HG03469 (cell line): ENCODE measurements at regions not wholly inside any gene's neighbourhood (a gene's known extent, or its start where the extent isn't known, plus 50 kb on each side); places are given as distances from the start of the nearest gene placed in this dataset.

Experiments
- ATAC-seq: cut with Tn5 transposase; IDR thresholded peaks from one replicate; pipeline ENCODE4 v1.9.1; 2021; ENCODE audit warnings: mild to moderate bottlenecking, moderate library complexity, moderate number of reproducible peaks; ENCODE audit not compliant: unreplicated experiment

GRCh38 chr10:129023082-129023481 is 444.0 kb upstream of the MGMT start:
- no peak for ATAC-seq

GRCh38 chr10:129024046-129024445 is 443.0 kb upstream of the MGMT start:
- ATAC-seq, result no peak

- ATAC-seq, result no peak
These were observed 441.3 kb upstream of the MGMT start for GRCh38 chr10:129025787-129026186.

- ATAC-seq, result no peak
These were observed 439.1 kb upstream of the MGMT start for GRCh38 chr10:129027906-129028305.

GRCh38 chr10:129028451-129028850 is 438.6 kb upstream of the MGMT start:
- no peak for ATAC-seq

GRCh38 chr10:129029051-129029450 is 438.0 kb upstream of the MGMT start:
- ATAC-seq, result no peak

- ATAC-seq, result no peak
These were observed 437.0 kb upstream of the MGMT start for GRCh38 chr10:129029851-129030602.

- ATAC-seq, result no peak
These were observed 436.5 kb upstream of the MGMT start for GRCh38 chr10:129030603-129030895.

GRCh38 chr10:129030996-129031843 is 435.8 kb upstream of the MGMT start:
- peak; percentile 67 for ATAC-seq

GRCh38 chr10:129031844-129032150 is 435.2 kb upstream of the MGMT start:
- no peak for ATAC-seq

GRCh38 chr10:129032372-129033313 is 434.4 kb upstream of the MGMT start:
- ATAC-seq, result no peak

GRCh38 chr10:129033340-129033739 is 433.7 kb upstream of the MGMT start:
- no peak for ATAC-seq

GRCh38 chr10:129033790-129034272 is 433.2 kb upstream of the MGMT start:
- ATAC-seq, result no peak

- no peak for ATAC-seq
These were observed 431.8 kb upstream of the MGMT start for GRCh38 chr10:129035052-129035827.

- ATAC-seq, result no peak
These were observed 428.5 kb upstream of the MGMT start for GRCh38 chr10:129038522-129038921.

GRCh38 chr10:129039406-129040370 is 427.4 kb upstream of the MGMT start:
- ATAC-seq, result no peak

GRCh38 chr10:129040377-129040776 is 426.7 kb upstream of the MGMT start:
- no peak for ATAC-seq

GRCh38 chr10:129041916-129042315 is 425.1 kb upstream of the MGMT start:
- no peak for ATAC-seq
